Cardiac septum (tissue), 1 donor: ENCODE measurements at regions not wholly inside any gene's neighbourhood (a gene's known extent, or its start where the extent isn't known, plus 50 kb on each side); places are given as distances from the start of the nearest gene placed in this dataset.
A peak's percentile ranks its signal among the peaks of the same experiment; 100 is the strongest.

Experiments used
- DNase-seq: peaks from one replicate; pipeline ENCODE4 v3.0.0-alpha.2; 2020; ENCODE audit warnings: low spot score
- intact Hi-C: fragments of 100-400 bp; cut with DNase I; formaldehyde crosslinking; loops from one replicate; pipeline ENCODE4 v1.14.0; 2022
- donor health status: DM: no; HTN: no; CAD: no.

DNA sequence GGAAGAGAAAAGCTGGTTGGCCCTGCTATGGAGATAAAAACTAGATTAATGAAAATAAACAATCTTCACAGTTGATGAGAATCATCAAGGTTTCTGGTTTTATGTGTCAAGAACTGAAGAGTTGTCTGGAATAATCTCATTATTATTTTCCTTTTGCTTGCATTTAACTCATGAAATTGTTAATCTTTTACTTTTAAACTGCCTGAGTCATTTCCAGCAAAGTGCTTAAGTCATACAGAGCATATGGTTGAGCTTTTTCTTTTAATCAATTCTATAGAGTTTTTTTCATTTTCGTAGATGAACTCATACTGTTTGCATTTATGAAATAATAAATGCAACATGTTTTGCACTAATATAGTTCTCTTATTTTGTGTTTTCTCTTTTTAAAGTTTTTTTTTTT is 747.9 kb downstream of the NXPH1 start:
- intact Hi-C loops = no loop called here
- no peak for DNase-seq

DNA sequence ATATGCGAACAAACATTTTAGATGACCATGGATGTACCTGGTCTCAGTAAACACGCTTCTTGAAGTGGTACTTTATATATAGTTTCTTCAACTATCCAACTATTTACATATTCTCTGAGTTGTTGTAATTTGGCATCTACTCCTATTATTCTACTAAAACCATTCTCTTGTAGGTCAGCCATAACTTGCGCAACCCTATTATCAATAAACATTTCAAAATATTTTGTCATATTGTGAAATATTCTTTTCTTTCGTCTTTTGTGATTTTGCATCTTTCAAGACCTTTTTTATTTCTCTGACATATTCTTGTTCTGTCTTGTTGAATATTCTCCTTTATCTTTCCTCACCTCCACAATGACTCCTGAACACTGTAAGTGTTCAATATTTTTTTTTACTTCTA is 753.3 kb downstream of the NXPH1 start:
- intact Hi-C loops = no loop called here
- no peak for DNase-seq

DNA sequence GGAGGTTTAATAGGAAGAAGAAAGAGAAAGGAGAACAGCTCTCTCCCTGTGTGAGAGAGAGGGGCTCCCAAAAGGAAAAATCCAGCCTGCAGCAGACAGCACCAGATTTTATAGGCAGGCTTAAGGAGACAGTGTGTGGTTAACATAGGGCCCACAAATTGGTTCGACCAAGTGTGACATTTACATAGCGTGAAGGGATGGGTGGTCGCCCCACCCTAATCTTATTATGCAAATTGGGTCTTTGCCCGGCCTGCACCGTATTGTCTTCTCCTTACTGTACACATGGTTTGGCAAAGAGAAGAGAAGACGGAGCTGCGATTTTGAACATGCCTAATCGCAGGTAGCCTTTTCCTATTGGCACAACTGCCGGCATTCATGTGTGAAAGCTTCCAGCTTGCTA is 756.3 kb downstream of the NXPH1 start:
- intact Hi-C loops = no loop called here
- DNase-seq = peak; percentile 50

DNA sequence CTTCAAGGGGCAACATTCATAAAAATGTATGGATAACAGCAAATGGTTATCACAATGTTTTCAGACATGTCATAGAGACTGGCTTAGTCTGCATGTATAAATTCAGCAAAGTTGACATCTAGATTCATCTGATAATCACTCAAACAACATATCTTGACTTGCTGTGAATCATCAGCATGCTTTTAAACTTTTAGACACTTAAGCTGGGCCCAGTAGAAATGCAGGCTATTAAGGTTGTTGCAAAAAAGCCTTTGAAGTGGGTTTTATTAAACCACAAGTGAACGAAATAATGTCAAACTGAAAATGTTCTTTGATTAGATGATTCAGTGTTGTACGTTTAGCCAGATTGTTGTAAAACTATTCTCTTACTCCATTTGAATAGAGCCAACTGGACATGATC is 759.6 kb downstream of the NXPH1 start:
- intact Hi-C loops = no loop called here
- DNase-seq = no peak

DNA sequence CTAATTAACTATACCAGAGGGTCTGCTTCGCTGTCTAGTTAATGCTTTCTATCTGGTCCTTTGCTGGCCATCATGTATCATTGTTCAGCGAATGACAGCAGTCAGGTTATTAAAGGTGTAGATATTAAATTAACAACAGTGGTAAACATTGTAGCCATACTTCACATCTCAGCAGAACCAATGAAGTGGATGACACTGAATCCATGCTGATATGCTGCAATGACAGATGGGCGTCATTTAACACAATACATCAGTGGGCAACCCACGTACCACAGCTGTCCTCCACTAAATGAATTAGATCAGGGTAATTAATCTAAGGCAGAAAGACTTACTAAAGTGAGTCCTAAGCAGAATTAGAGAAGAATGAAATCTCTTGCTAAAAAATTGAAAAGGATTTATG is 767.2 kb downstream of the NXPH1 start:
- intact Hi-C loops = no loop called here
- no peak for DNase-seq

DNA sequence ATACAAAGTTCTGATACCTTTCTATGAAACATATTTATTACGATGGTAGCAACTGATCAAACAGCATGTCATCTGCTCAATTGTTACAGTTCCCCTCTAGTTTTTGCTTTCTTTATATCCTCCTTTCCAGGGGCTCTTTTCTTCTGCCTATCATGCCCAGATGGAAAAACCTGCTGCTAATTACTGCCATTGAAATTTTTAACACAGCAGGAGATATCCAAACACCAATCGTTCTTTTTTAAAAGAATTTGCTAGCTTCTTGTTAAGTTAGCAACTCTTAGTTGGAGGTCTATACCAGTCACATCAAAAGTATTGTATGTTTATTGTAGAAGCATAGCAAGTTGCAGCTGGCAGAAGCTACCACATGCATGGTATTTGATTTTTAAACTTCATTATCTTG is 768.5 kb downstream of the NXPH1 start:
- intact Hi-C loops = no loop called here
- DNase-seq = no peak

- intact Hi-C loops = no loop called here
- no peak for DNase-seq
Observed at GRCh38 chr7:9204571-9204970, 771.2 kb downstream of the NXPH1 start.

GRCh38 chr7:9210114-9210513 is 776.7 kb downstream of the NXPH1 start:
- intact Hi-C loops = no loop called here

GRCh38 chr7:9217204-9217603 is 783.8 kb downstream of the NXPH1 start:
- intact Hi-C loops = no loop called here
- DNase-seq = no peak

More at GRCh38 chr7:9210114-9210513, 776.7 kb downstream of the NXPH1 start:
- DNase-seq = no peak

GRCh38 chr7:9226500-9226899 is 793.1 kb downstream of the NXPH1 start:
- intact Hi-C loops = no loop called here
- no peak for DNase-seq

DNA sequence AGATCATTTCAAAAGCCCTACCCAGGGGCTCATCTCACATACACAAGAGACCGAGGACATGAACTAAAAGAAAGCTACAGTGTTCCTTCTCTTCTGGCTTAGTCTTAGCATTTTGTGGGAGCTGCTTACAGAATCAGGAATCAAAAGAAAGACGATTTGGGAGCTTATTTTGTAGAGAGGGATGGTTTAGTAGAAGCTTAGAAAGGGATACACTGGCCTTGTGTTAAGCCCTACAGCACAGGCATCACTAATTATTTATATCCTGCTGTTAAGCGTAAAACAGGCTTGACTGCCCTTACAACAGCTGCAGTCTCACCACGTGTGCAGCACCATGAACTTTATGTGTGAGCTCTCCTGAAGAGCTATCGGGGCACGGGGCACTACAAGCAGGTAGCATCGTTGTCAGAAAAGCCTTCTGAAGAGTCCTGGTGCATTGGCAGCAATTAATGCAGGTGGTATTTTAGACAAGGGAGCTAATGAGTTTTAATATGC is 798.3 kb downstream of the NXPH1 start:
- no peak for DNase-seq
- intact Hi-C loops = no loop called here

DNA sequence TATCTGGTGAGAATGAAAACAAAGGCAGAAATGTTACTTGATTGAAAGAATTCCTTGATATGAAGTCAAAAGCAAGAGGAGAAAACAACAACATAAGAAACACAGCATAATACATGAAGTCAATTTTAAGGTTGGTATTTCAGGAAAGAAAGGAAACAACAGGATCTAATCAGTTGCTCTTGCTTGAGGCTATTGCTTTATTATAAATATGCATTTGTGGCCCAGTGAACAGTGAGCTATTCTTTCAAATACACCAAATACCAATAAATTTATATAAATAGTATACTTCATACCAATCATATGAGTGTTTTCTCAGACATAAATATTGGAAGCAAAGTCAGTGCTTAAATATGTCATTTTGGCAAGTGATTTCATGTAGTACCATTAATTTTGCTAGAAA is 806.6 kb downstream of the NXPH1 start:
- DNase-seq = no peak

GRCh38 chr7:9241826-9242225 is 808.4 kb downstream of the NXPH1 start:
- intact Hi-C loops = no loop called here
- no peak for DNase-seq

More for the DNA sequence above, 806.6 kb downstream of the NXPH1 start:
- intact Hi-C loops = no loop called here

- no peak for DNase-seq
- intact Hi-C loops = no loop called here
Observed at GRCh38 chr7:9242636-9243035, 809.2 kb downstream of the NXPH1 start.

- intact Hi-C loops = no loop called here
- no peak for DNase-seq
Observed at GRCh38 chr7:9250876-9251275, 817.5 kb downstream of the NXPH1 start.

DNA sequence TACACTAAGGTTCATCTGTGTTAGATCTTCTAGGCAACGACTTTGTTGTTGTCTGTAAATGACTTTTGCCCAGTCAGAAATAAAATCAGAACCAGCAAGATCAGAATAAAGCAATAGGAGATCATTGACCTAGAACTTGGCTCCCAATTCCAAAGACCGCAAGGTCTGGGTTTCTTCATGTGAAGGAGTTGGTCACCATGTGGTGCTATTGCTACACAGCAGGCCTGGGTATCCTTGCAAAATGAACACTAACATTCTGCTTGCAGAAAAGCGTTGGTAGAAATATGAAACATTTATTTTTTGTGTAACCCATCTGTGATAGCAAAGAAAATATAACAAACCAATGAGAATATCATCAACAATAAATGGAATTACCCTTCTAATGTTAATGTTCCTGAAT is 831.0 kb downstream of the NXPH1 start:
- no peak for DNase-seq
- intact Hi-C loops = no loop called here

DNA sequence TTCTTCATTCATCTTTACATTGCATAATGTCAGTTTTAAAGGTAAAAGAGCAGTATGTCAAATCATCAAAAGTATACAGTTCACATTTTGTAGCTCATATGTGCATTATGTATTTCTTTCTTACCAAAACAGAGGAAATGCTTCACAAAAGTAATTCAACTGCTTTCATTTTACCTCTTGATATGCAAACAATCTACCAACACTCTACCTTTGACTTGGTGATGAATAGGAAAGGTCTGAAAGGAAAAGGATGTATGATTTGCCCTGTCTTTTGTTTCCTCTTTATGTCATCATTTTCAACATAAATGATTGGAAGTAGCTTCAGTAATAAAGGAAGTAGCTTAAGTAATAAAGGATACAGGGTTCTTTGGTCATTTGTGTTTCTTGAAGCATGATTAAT is 846.7 kb downstream of the NXPH1 start:
- no peak for DNase-seq
- intact Hi-C loops = no loop called here

DNA sequence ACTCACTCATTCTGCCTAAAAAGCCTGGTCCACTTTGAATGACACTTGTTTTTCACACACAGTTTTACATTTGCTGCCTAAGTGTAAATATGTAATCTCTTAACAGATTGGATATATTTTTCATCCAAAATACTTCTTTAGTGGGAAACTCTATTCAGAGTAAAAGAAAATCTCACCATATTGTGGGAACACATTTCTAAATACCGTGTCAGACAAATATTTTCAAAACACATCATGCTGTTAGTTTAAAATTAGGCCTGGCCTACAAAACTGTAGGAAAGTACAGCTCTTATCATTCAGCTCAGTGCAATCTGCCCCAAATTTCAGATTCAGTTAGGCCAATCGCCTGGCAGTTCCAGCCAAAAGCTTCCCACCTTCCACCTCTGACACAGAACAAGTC is 849.8 kb downstream of the NXPH1 start:
- DNase-seq = no peak
- intact Hi-C loops = no loop called here

DNA sequence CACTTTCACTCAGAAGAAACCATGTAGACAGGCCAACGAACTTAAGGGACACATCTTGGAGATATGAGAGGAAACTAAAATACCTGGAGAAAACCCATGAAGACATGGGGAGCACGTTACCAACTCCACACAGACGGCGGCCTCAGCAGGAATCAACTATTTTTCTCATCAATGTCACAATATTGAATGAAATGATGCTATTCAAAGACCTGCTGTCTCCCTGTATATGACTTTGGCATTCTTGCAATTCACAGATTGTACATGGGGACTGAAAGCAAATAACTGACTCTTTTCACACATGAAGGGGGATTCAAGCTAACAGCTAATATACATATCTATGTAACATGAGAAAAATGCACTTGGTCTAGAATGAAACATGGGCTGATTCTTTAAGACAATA is 869.0 kb downstream of the NXPH1 start:
- intact Hi-C loops = no loop called here
- DNase-seq = no peak

DNA sequence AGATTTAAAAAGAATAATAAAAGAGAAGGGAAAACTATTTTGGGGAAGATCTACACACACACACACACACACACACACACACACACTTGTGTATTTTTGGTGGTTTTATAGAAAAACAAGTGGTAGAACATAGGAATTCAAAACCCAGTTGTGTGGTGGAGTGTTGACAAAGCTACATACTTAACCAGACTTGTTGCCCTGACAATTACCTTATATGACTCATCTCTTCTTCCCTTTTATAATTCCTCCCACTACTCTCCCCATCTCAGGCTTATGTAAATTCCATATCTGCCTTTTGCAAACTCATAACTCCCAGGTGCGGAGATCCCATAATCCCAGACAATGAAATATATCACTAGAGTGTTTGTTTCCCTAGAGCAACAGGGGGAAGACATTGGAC is 873.7 kb downstream of the NXPH1 start:
- DNase-seq = no peak
- intact Hi-C loops = no loop called here

GRCh38 chr7:9324513-9324912 is 891.1 kb downstream of the NXPH1 start:
- intact Hi-C loops = no loop called here
- DNase-seq = no peak

DNA sequence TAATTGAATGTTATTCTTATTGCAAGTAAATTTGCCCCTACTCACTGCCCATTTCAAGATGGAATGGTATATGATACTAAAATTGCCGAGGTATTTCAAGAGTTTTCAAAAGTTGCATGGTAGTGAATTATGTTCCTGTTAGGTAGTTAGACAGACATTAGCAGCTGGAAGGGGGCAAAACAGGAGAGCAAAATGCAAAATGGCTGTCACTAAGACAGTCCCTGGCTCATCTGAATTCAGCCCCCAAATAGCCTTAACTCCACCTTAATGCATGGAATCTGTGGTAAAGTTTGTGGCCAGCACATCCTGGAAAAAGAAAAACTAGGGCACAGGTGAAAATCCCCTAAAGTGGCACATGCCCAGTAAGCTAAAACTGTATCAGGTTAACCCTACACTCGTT is 894.9 kb downstream of the NXPH1 start:
- intact Hi-C loops = no loop called here
- no peak for DNase-seq

- no peak for DNase-seq
- intact Hi-C loops = no loop called here
Observed at GRCh38 chr7:9349625-9350024, 916.2 kb downstream of the NXPH1 start.
